GM06990 (cell line): ENCODE measurements at regions not wholly inside any gene's neighbourhood (a gene's known extent, or its start where the extent isn't known, plus 50 kb on each side); places are given as distances from the start of the nearest gene placed in this dataset.

Source experiments
- DNase-seq: peaks from one replicate; pipeline ENCODE4 v3.0.0-alpha.2; 2011; ENCODE audit not compliant: insufficient read length; ENCODE audit errors: extremely low read depth
- H3K27me3 ChIP-seq: replicated peaks from 2 replicates; pipeline ENCODE4 v1.6.0; 2011; ENCODE audit warnings: low read length; ENCODE audit not compliant: control insufficient read depth, insufficient read depth
- H3K36me3 ChIP-seq: 2 replicates; pipeline ENCODE4 v1.5.1; 2011; ENCODE audit warnings: low read length; ENCODE audit not compliant: control insufficient read depth, insufficient read depth
- H3K4me3 ChIP-seq: replicated peaks from 2 replicates; pipeline ENCODE4 v1.5.1; 2011; ENCODE audit warnings: low read depth, mild to moderate bottlenecking, control low read depth, low read length
- CTCF ChIP-seq: IDR thresholded peaks from 2 replicates; pipeline ENCODE4 v1.5.1; 2011; ENCODE audit warnings: low read length, control low read depth, mild to moderate bottlenecking, inconsistent platforms; ENCODE audit not compliant: insufficient read depth, poor library complexity, severe bottlenecking

DNA sequence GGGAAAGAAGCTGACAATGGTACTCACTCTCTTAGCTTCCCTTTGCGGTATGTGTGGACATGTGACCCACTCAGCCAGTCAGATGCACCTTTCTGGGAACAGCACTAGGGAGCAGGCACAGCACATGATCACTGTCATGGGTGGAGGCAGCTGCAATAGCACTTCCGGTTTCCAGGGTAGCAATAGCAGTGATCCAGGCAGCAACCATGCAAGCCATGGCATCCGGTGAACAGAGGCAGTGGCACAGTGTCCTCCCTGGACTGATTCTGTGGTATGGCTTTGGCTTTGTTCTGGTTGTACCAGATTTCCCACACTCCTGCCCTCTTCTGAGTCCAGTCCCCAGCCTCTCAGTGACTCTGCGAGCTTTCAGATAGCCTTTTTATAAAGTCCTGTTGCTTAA, 86.8 kb upstream of the NAMPT start:
- no peak for DNase-seq
- Histone ChIP-seq H3K36me3 (no peaks in the 10 kb centered on the region), H3K27me3 (no peaks in the 10 kb centered on the region), H3K4me3 (no peak overlapping the region)
- no peak for TF ChIP-seq CTCF

DNA sequence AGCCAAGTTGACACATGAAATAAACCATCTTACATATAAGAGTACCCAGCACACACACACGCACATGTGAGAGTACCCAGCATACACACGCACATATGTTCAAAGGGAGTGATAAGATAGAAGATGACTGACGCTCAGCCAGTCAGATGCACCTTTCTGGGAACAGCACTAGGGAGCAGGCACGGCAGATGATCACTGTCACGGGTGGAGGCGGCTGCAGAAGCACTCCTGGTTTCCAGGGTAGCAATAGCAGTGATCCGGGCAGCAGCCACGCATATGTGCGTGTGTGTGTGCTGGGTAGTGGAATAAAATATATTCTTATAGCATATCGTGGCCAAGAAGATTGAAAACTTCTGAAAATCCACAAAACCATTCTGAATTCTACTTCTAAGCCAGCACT, 85.8 kb upstream of the NAMPT start:
- H3K4me3 ChIP-seq: no peak overlapping the region
- no peak for TF ChIP-seq CTCF
- DNase-seq: no peak
- no peaks in the 10 kb centered on the region for H3K36me3 ChIP-seq
- H3K27me3 ChIP-seq: no peaks in the 10 kb centered on the region

GRCh38 chr7:106369816-106370215, 85.0 kb upstream of the NAMPT start:
- Histone ChIP-seq H3K36me3 (no peaks in the 10 kb centered on the region), H3K27me3 (no peaks in the 10 kb centered on the region), H3K4me3 (no peak overlapping the region)
- TF ChIP-seq CTCF: no peak
- DNase-seq: no peak

- Histone ChIP-seq H3K27me3 (no peaks in the 10 kb centered on the region), H3K4me3 (no peak overlapping the region), H3K36me3 (no peaks in the 10 kb centered on the region)
- TF ChIP-seq CTCF: no peak
- no peak for DNase-seq
Measured at GRCh38 chr7:106369352-106369751, 84.6 kb upstream of the NAMPT start.

DNA sequence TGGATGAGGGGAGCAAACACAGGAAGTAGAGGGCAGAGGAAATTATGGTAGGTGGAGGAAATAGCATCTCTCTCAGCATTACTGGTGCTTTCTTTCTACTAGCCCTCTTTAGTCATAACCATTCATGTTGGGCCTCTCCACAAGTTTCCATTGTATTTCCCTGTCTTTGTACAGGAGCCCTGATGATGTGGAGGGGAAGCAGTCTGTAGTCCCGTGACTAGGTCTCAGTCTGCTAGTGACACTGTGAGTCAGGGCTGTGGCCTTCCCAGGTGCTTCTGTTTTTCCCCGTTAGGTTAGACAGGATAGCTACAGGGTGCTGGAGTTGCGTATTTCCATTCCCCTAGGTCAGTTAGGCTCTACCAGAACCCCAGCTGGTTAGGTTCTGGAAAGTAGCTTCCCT, 82.9 kb upstream of the NAMPT start:
- no peaks in the 10 kb centered on the region for H3K36me3 ChIP-seq
- no peak overlapping the region for H3K4me3 ChIP-seq
- H3K27me3 ChIP-seq: no peaks in the 10 kb centered on the region
- no peak for DNase-seq
- no peak for TF ChIP-seq CTCF

DNA sequence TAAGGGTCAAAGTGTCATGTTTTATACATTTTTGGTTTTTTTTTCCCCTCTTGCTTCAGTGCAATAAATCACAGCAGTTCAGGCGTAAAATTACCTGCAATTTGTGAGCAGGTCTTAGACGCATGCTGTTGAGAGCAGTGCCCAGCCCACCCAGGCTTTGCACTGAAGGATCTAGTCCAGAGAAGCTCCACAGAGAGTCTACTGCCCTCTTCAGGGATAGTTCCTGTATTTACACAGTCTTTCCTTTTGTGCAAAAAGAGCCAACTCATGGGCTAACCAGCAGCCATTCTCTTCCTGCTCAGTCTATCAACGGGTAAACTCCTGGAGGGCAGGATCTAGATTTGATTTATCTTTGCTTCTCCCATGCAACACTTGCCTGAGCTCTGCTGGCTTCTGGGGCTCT, 82.2 kb upstream of the NAMPT start:
- TF ChIP-seq CTCF: peak; percentile 37

More for the DNA sequence above, 82.2 kb upstream of the NAMPT start:
- no peak overlapping the region for H3K4me3 ChIP-seq
- H3K36me3 ChIP-seq: no peaks in the 10 kb centered on the region
- no peaks in the 10 kb centered on the region for H3K27me3 ChIP-seq
- no peak for DNase-seq
